Esophagus squamous epithelium (tissue), 4 donors: ENCODE measurements at regions not wholly inside any gene's neighbourhood (a gene's known extent, or its start where the extent isn't known, plus 50 kb on each side); places are given as distances from the start of the nearest gene placed in this dataset.

Experiments used
- POLR2A ChIP-seq, 4 donors: fragments of 450-650 bp; IDR thresholded peaks; one replicate each; pipeline ENCODE4 v1.6.1; 2017; ENCODE audit warnings: antibody characterized with exemption in 4 of 4, mild to moderate bottlenecking in 4 of 4, moderate library complexity in 3 of 4
- TF ChIP-seq, protein P1 (sequence below), 6 experiments: fragments of 450-650 bp in 4 of 6; fragments of 200-600 bp in 2 of 6; sonication (generic) in 2 of 6; IDR thresholded peaks; one replicate each; pipeline ENCODE4 v1.5.1; 2016 to 2019; ENCODE audit warnings: antibody characterized with exemption in 6 of 6, mild to moderate bottlenecking in 4 of 6, moderate library complexity in 4 of 6

- TF ChIP-seq, protein P1, sequence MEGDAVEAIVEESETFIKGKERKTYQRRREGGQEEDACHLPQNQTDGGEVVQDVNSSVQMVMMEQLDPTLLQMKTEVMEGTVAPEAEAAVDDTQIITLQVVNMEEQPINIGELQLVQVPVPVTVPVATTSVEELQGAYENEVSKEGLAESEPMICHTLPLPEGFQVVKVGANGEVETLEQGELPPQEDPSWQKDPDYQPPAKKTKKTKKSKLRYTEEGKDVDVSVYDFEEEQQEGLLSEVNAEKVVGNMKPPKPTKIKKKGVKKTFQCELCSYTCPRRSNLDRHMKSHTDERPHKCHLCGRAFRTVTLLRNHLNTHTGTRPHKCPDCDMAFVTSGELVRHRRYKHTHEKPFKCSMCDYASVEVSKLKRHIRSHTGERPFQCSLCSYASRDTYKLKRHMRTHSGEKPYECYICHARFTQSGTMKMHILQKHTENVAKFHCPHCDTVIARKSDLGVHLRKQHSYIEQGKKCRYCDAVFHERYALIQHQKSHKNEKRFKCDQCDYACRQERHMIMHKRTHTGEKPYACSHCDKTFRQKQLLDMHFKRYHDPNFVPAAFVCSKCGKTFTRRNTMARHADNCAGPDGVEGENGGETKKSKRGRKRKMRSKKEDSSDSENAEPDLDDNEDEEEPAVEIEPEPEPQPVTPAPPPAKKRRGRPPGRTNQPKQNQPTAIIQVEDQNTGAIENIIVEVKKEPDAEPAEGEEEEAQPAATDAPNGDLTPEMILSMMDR (IDR thresholded peaks at IDR 0.05), result no peak
- no peak for TF ChIP-seq POLR2A (IDR thresholded peaks at IDR 0.05)
These were observed 556.3 kb downstream of the UQCRFS1 start for GRCh38 chr19:28656644-28657043.
